Upper lobe of left lung (tissue), 6 donors: ENCODE measurements at regions not wholly inside any gene's neighbourhood (a gene's known extent, or its start where the extent isn't known, plus 50 kb on each side); places are given as distances from the start of the nearest gene placed in this dataset.

Experiments
- ATAC-seq, 2 donors: fragments of 200-7000 bp; cut with Tn5 transposase; one replicate each; pipeline ENCODE4 v1.9.1; 2022; ENCODE audit warnings: mild to moderate bottlenecking in 2 of 2, moderate library complexity in 2 of 2; ENCODE audit not compliant: low FRiP score in 2 of 2
- DNase-seq, 2 donors: peaks; one replicate each; pipeline ENCODE4 v3.0.0-alpha.2; 2019 to 2020
- H3K27ac ChIP-seq, 4 donors: fragments of 200-600 bp; sonication (generic); one replicate each; pipeline ENCODE4 v1.5.1; 2016 to 2019
- H3K27me3 ChIP-seq, 4 donors: fragments of 200-600 bp; sonication (generic); one replicate each; pipeline ENCODE4 v1.5.1; 2017 to 2019
- H3K36me3 ChIP-seq, 4 donors: fragments of 200-600 bp; sonication (generic); one replicate each; pipeline ENCODE4 v1.5.1; 2016 to 2019
- H3K4me1 ChIP-seq, 4 donors: fragments of 200-600 bp; sonication (generic); one replicate each; pipeline ENCODE4 v1.5.1; 2018 to 2019
- H3K4me3 ChIP-seq, 4 donors: fragments of 200-600 bp; sonication (generic); one replicate each; pipeline ENCODE4 v1.5.1; 2017 to 2019; ENCODE audit warnings: mild to moderate bottlenecking in 2 of 4, moderate library complexity in 1 of 4
- H3K9me3 ChIP-seq, 4 donors: fragments of 200-600 bp; sonication (generic); one replicate each; pipeline ENCODE4 v1.5.1; 2018 to 2019
- CTCF ChIP-seq, 6 experiments: fragments of 450-650 bp in 4 of 6; fragments of 200-600 bp in 2 of 6; sonication (generic) in 2 of 6; IDR thresholded peaks; one replicate each; pipeline ENCODE4 v1.5.1; 2016 to 2019; ENCODE audit warnings: antibody characterized with exemption in 6 of 6
- EP300 ChIP-seq, 4 donors: sonication (generic); formaldehyde crosslinking; IDR thresholded peaks; one replicate each; pipeline ENCODE4 v1.5.1; 2017; ENCODE audit warnings: antibody characterized with exemption in 4 of 4, control low read depth in 2 of 4
- POLR2A ChIP-seq, 4 donors: fragments of 450-650 bp; IDR thresholded peaks; one replicate each; pipeline ENCODE4 v1.5.1; 2016 to 2017; ENCODE audit warnings: antibody characterized with exemption in 4 of 4, mild to moderate bottlenecking in 2 of 4
- POLR2AphosphoS5 ChIP-seq, 2 donors: sonication (generic); formaldehyde crosslinking; IDR thresholded peaks; one replicate each; pipeline ENCODE4 v1.5.1; 2017; ENCODE audit warnings: antibody characterized with exemption in 2 of 2
- WGBS, 2 donors: methylation state at CpG; one replicate each; pipeline ENCODE4 v1.1.5; 2017 to 2018; 5-methylcytosine and 5-hydroxymethylcytosine counted together
- donor health status: DM: no; HTN: no; CAD: no; lungs with moderate emphysema.
- donor health status: DM: no; HTN: yes; CAD: no; lungs with severe emphysema.

DNA sequence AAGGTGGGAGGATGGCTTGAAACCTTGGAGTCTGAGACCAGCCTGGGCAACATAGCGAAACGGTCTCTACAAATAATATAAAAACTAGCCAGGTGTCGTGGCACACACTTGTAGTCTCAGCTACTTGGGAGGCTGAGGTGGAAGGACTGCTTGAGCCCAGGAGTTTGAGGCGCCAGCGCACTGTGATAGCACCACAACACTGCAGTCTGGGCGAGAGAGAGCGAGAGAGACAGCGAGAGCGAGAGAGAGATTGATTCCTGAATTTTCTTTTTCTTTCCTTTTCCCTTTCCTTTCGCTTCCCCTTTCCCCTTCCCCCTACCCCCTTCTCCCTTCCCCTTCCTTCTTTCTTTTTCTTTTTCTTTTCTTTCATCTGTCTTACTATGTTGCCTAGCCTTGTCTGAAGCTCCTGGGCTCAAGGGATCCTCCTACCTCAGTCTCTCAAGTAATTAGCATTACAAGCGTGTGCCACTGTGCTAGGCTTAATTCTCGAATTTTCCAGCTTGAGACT, 162.4 kb upstream of the ZBED5 start:
- no peak for ATAC-seq
- WGBS, 2 donors, result 91 to 95% methylated on average over 12 of the region's 12 CpGs

GRCh38 chr11:11016943-11017342, 159.1 kb upstream of the ZBED5 start:
- TF ChIP-seq POLR2AphosphoS5 (IDR thresholded peaks at IDR 0.05) (no peak), CTCF (IDR thresholded peaks at IDR 0.05) (no peak), POLR2A (IDR thresholded peaks at IDR 0.05) (no peak), EP300 (IDR thresholded peaks at IDR 0.05) (no peak)
- ATAC-seq, result no peak
- Histone ChIP-seq H3K36me3 (no peaks in the 10 kb centered on the region), H3K27ac (no peak overlapping the region), H3K4me3 (no peak overlapping the region), H3K4me1 (no peaks in the 10 kb centered on the region), H3K27me3 (no peaks in the 10 kb centered on the region), H3K9me3 (no peaks in the 10 kb centered on the region)
- no peak for DNase-seq

More for the DNA sequence above, 162.4 kb upstream of the ZBED5 start:
- Histone ChIP-seq H3K27ac (no peak overlapping the region), H3K4me1 (no peaks in the 10 kb centered on the region), H3K27me3 (no peaks in the 10 kb centered on the region), H3K4me3 (no peak overlapping the region), H3K36me3 (no peaks in the 10 kb centered on the region), H3K9me3 (no peaks in the 10 kb centered on the region)
- no peak for DNase-seq
- TF ChIP-seq EP300 (IDR thresholded peaks at IDR 0.05) (no peak), CTCF (IDR thresholded peaks at IDR 0.05) (no peak), POLR2AphosphoS5 (IDR thresholded peaks at IDR 0.05) (no peak), POLR2A (IDR thresholded peaks at IDR 0.05) (no peak)

DNA sequence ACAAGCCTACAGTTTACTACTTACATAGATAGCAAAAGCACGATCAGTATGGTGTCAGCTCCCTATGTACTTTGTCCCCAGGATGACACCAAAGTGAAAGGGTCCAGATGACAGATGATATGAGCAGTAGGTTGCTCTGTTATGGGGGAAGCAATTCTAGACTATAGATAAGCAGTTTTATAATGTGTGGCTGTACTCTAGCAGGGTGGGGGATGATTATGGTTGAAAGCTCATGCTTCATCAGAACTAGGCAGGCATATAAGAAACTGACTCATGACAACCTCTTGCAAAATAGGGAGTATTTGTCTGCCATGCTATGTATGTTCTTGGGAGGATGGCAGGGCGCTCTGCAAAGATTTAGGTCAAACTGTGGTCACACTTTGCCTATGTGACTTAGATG, 158.2 kb upstream of the ZBED5 start:
- Histone ChIP-seq H3K36me3 (no peaks in the 10 kb centered on the region), H3K27ac (no peak overlapping the region), H3K27me3 (no peaks in the 10 kb centered on the region), H3K4me3 (no peak overlapping the region), H3K9me3 (no peaks in the 10 kb centered on the region), H3K4me1 (no peaks in the 10 kb centered on the region)
- ATAC-seq (no peak), DNase-seq (no peak)
- TF ChIP-seq POLR2A (IDR thresholded peaks at IDR 0.05) (no peak), CTCF (IDR thresholded peaks at IDR 0.05) (no peak), EP300 (IDR thresholded peaks at IDR 0.05) (no peak), POLR2AphosphoS5 (IDR thresholded peaks at IDR 0.05) (no peak)
- WGBS, 2 donors, result 90 to 95% methylated on average over 2 of the region's 2 CpGs

DNA sequence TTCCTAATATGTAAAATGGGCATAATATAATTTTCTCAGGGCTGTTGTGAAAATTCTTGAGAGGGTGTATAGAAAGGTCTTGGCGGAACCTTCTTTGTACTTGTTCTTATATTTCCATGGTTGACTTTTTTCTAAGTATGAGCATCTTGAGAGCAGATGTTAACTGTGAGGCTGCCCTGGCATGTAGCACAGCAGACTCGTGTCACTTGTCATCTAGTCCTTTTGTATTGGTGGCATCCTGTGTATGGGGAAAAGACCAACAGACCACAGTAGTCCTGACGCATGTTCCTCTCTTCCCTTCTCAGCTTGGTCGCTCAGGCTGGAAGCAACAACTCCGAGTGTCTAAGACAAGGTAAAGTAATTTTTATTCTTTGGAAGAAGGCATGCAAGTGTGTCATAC, 153.8 kb upstream of the ZBED5 start:
- 79 to 81% methylated on average over 5 of the region's 5 CpGs for whole genome bisulfite sequencing, 2 donors
- no peak for ATAC-seq
- peaks cover 0 to 8% (median 1%) of the 10 kb centered on the region in 4 donors for H3K4me1 ChIP-seq
- TF ChIP-seq POLR2A (IDR thresholded peaks at IDR 0.05), result no peak
- no peak for TF ChIP-seq POLR2AphosphoS5 (IDR thresholded peaks at IDR 0.05)
- no peak for TF ChIP-seq EP300 (IDR thresholded peaks at IDR 0.05)
- no peak for TF ChIP-seq CTCF (IDR thresholded peaks at IDR 0.05)
- H3K36me3 ChIP-seq, result no peaks in the 10 kb centered on the region
- no peaks in the 10 kb centered on the region for H3K27me3 ChIP-seq
- H3K27ac ChIP-seq, result no peak overlapping the region
- no peaks in the 10 kb centered on the region for H3K9me3 ChIP-seq
- H3K4me3 ChIP-seq, result no peak overlapping the region
- no peak for DNase-seq

DNA sequence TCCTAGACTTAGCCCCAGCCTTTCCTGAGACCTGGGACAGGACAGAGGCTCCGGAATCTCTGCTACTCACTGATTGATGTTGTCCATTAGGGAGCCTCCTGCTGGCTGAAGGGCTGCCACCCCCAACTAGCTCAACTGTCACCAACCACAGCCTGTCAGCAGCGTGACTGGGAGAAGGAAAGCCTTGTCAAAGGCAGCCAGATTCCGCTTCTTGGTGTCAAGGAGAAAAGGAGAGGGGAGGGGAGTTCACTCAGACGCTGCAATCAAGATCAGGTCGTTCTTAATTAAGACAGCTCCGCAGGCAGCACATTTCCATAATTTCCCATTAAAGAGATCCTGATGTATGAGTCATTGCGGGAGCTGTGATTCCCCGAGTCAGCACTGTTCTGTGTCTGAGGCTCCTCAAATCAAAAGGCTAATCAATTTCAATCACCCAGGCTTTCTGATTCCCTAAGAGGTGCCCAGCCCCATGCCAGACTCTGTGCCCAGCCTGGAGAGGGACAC, 152.8 kb upstream of the ZBED5 start:
- 14 to 17% methylated on average over 6 to 8 of the region's 8 CpGs for WGBS, 2 donors
- no peaks in the 10 kb centered on the region for H3K27me3 ChIP-seq
- no peak overlapping the region for H3K27ac ChIP-seq
- no peak overlapping the region for H3K4me3 ChIP-seq
- H3K36me3 ChIP-seq, result no peaks in the 10 kb centered on the region
- H3K4me1 ChIP-seq, result peaks cover 0 to 8% (median 1%) of the 10 kb centered on the region in 4 donors
- H3K9me3 ChIP-seq, result no peaks in the 10 kb centered on the region
- DNase-seq (peak in 1 of 2 donors; percentile 53), ATAC-seq (peak; percentile 67 to 72)
- TF ChIP-seq CTCF (IDR thresholded peaks at IDR 0.05) (peak in 5 of 6 experiments; percentile 20 to 45 (median 34)), POLR2AphosphoS5 (IDR thresholded peaks at IDR 0.05) (no peak), POLR2A (IDR thresholded peaks at IDR 0.05) (no peak)
